ENCODE measurements at regions not wholly inside any gene's neighbourhood (a gene's known extent, or its start where the extent isn't known, plus 50 kb on each side); places are given as distances from the start of the nearest gene placed in this dataset.
"Not testable (repeated sequence)": the region's sequence is repeated elsewhere in the genome, so short reads cannot be mapped to it uniquely, and the experiment has no call there.

DNA sequence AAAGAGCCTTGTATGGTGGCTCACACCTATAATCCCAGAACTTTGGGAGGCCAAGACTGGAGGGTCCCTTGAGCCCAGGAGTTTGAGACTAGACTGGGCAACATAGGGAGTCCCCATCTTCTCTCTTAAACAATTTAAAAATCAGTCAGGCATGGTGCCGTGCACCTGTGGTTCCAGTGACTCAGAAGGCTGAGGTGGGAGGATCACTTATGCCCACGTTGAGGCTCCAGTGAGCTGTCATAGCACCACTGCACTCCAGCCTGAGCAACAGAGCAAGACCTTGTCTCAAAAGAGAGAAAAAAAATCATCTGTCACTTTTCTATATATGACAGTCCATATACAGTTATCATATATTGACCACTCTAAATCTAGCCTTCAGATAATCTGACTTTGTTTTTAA, 658.3 kb downstream of the LTN1 start:
- no peak for DNase-seq (ENCODE audit: low read depth in 4 of 4, low spot score in 3 of 4)

DNA sequence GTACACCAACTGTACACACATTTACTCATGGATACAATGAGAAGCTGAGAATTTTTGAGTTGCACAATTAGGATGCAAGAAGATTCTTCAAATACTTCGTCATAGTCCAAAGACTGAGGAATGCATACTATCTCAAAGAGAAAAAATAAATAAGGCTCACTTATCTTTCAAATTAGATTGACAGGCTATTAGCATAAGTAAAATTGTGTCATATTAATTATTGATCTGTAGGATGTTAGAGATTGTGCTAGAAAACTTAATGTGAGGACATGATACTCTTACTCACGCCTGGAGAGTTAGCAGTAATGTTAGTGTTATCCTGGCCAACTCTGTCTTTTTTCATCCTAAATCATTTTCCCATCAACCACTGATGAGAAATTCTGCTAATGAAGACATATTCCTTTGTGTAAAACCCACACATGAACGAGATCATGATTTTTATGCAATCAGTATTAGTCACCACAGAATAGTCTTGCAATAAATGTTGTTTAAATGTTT, 659.0 kb downstream of the LTN1 start:
- no peak for DNase-seq (ENCODE audit: low read depth in 4 of 4, low spot score in 3 of 4)

DNA sequence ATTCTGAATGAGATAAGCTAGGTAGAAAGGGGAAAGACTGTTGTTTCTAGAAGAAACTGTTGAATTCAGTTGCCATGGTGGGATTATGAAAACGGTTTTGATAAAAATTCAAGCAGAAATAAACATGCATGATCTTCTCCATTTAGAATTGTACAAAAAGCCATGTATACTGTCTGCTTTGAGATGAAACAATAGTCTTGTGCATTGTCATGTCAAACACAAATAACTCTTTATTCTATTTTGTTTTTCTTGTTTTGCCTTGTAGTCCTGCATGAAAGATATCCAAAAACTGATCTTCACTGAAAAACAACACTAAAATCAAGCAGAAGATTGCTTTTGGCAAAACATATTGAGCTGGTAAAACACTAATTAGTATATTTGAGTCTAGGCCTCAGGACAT, 659.9 kb downstream of the LTN1 start:
- DNase-seq (ENCODE audit: low read depth in 4 of 4, low spot score in 3 of 4), result no peak

DNA sequence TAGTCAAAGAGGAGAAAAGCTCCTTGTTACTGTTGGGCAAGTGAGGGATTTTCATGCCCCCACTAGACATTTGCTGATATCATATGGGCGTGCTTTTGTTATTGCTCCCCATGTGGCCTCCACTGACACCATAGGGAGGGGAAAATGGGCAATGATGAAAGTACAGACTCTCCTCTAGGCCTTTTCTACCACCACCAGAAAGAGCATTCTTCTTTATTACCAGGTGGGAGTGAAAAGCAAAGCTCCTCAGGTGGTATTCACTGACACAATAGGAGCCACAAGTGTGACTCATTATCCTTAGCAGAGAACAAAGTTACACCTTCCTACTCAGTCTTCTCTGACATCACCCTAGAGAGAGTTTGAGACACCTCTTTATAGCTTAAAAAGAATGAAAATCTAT, 667.1 kb downstream of the LTN1 start:
- DNase-seq (ENCODE audit: low read depth in 4 of 4, low spot score in 3 of 4), result no peak

- no peak for DNase-seq (ENCODE audit: low read depth in 4 of 4, low spot score in 3 of 4)
Measured at GRCh38 chr21:28324690-28325089, 668.0 kb downstream of the LTN1 start.

- DNase-seq (ENCODE audit: low read depth in 4 of 4, low spot score in 3 of 4), result no peak
Measured at GRCh38 chr21:28317177-28317950, 675.3 kb downstream of the LTN1 start.

- no peak for DNase-seq (ENCODE audit: low read depth in 4 of 4, low spot score in 3 of 4)
Measured at GRCh38 chr21:28311411-28312190, 681.1 kb downstream of the LTN1 start.

GRCh38 chr21:28310711-28311110, 682.0 kb downstream of the LTN1 start:
- DNase-seq (ENCODE audit: low read depth in 4 of 4, low spot score in 3 of 4), result no peak

GRCh38 chr21:28310171-28310685, 682.4 kb downstream of the LTN1 start:
- no peak for DNase-seq (ENCODE audit: low read depth in 4 of 4, low spot score in 3 of 4)

DNA sequence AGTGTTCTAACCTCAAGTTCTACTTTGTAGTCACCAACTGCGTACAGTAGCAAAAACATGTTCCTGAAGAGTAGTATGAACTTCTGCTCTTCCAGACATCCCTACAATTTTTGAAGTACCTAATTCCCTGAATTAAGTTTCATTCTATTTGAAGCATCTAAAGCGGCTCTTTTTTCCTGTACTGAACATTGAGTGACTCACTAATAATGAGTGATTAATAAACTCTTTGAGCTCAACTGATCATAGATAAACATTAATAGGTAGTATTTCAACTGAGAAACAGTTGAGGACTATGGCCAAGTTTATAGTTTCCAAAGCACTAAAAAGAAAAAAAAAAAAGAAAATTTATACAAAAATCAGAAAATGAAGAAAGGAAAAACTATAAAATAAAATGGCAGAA, 683.1 kb downstream of the LTN1 start:
- no peak for DNase-seq (ENCODE audit: low read depth in 4 of 4, low spot score in 3 of 4)

- no peak for DNase-seq (ENCODE audit: low read depth in 4 of 4, low spot score in 3 of 4)
Measured at GRCh38 chr21:28308516-28308915, 684.2 kb downstream of the LTN1 start.

GRCh38 chr21:28299946-28300345, 692.7 kb downstream of the LTN1 start:
- DNase-seq (ENCODE audit: low read depth in 4 of 4, low spot score in 3 of 4), result no peak

GRCh38 chr21:28298251-28298672, 694.4 kb downstream of the LTN1 start:
- DNase-seq (ENCODE audit: low read depth in 4 of 4, low spot score in 3 of 4), result no peak

DNA sequence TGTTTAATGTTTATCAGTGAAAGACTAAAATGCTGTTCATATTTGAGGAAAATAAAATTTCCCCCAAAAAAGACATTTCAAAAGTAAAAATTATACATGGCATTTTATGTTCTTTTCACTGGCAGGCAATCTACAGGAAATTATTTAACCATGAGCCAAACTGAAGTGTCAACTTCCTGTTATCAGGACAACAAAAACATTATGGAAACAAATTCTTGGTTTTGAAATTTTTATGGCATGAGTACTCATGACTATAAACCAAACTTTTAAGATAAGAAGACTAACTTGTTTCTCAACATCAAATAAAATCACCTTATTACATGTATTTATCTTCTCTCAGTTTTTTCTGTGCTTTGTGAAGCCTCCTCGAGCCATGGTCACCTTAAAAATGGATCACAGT, 698.6 kb downstream of the LTN1 start:
- DNase-seq (ENCODE audit: low read depth in 4 of 4, low spot score in 3 of 4), result no peak

DNA sequence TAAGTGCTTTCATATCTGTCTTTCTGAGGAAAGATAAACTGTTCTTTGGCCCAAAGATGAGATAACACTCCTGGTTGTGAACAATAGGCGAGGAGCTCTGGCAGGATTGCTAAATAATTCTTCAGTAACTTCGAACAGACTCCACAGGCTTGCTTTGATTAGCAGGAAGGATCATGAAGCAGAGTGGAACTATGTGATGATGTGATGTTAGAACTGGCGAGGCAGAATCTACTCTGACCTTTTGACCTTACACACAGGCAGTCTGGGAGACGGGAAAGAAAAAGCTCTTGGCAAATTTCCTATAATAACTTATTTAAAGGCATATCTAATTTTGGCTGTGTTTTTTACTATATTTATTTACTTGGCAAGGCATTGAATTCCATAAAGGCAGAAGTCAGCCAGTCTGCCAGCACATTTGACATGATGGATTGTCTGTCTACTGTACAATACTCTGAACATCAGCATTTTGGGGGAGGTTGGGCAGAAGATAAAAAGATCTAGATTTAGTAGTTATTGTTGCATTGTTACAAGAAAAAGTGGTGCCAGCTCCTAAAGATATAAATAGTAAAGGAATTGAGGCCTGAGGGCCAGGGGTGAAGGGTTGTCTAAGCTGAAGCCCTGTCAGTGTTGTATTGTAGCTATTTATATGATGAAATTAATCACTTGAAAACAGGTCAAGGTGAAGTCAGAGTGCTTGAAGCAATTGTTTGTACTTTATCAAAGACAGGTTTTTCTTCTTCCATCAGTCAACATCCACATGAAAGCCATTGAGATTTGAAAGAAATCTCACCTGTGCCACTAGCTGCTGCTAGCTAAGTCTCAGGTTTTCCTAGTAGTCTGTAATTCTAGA, 708.8 kb downstream of the LTN1 start:
- DNase-seq (ENCODE audit: low read depth in 4 of 4, low spot score in 3 of 4), result peak in 3 of 4 donors; percentile 21 to 38 (median 31)

DNA sequence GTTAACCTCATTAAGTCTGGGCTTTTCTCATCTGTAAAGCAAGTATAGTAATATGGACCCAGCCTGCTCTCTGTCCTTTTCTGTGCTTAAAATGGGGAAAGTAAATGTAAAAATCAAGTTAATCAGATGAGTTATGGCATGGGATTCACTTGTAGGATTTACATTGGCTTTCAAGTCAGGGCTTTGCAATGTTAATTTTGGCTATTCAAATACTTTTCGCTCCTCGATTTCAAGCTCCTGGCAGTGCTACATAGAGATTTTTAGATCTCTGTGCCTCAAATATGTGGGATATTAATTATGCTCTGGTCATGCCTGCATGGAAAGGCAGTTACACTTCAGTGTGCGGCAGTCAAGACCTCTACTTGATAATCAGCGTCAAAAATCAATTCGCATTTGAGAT, 709.8 kb downstream of the LTN1 start:
- DNase-seq (ENCODE audit: low read depth in 4 of 4, low spot score in 3 of 4), result no peak

DNA sequence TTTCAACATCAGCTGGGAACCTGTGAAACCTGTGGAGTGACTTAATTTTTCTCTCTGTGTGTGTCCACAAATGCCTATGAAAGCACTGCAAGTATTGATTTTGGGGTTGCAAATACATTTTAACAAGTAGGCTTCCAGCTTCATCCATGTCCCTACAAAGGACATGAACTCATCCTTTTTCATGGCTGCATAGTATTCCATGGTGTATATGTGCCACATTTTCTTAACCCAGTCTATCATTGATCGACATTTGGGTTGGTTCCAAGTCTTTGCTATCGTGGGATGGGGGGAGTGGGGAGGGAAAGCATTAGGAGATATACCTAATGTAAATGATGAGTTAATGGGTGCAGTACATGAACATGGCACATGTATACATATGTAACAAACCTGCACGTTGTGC, 711.3 kb downstream of the LTN1 start:
- DNase-seq (ENCODE audit: low read depth in 4 of 4, low spot score in 3 of 4), result not testable (repeated sequence)

DNA sequence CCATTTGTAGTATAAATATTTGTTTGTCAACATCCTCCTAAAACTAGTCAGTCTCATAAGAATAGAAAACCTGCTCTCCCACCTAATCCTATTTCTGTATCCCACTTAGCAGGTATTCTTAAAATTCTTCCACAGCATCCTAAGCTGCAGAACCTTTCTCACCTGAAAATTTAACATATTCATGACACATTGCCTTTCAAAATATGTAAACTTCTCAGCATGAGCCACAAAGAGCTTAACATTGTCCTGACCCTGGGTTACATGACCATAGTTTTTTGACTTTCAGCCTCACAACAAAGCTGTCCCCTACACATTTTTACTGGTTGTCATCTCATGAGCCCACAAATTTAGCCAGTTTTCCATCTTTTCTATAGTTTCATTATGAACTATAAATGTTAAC, 712.1 kb downstream of the LTN1 start:
- DNase-seq (ENCODE audit: low read depth in 4 of 4, low spot score in 3 of 4), result no peak

- DNase-seq (ENCODE audit: low read depth in 4 of 4, low spot score in 3 of 4), result no peak
Measured at GRCh38 chr21:28277324-28277723, 715.4 kb downstream of the LTN1 start.

DNA sequence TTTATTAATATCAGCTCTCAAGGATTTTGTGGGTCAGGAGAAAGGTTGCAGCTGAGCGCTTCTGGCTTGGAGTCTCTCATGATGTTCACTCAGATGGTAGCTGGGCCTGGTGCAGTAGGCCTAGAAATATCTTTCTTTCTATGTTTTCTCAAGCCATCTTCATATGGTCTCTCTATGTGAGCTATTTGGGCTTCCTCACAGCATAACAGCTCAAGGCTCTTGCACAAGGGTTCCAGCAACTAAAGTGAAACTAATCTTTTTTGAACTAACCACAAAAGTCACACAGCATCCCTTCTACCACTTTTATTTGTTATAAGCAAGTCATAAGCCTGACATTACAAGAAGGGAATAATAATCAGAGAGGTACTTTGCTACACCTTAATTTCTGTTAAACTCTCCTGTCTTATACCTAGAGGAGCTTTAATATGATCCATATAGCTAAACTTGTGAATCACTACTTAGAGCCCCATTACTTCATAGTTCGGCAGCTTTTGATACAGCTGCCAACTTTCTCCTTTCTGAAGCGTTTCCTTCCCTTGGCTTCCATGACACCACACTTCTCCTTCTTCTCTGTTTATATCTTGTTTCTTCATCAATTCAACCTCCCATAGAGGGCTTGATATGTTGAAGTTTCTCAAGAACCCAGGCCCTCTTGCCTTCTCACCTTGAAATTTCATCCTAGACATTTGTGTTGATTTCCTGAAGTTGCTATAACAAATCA, 720.2 kb downstream of the LTN1 start:
- DNase-seq (ENCODE audit: low read depth in 4 of 4, low spot score in 3 of 4), result no peak
